CMK (cell line): ENCODE measurements at regions not wholly inside any gene's neighbourhood (a gene's known extent, or its start where the extent isn't known, plus 50 kb on each side); places are given as distances from the start of the nearest gene placed in this dataset.

Experiments
- DNase-seq: peaks from one replicate; pipeline ENCODE4 v3.0.0-alpha.2; 2010; ENCODE audit warnings: low read depth

DNA sequence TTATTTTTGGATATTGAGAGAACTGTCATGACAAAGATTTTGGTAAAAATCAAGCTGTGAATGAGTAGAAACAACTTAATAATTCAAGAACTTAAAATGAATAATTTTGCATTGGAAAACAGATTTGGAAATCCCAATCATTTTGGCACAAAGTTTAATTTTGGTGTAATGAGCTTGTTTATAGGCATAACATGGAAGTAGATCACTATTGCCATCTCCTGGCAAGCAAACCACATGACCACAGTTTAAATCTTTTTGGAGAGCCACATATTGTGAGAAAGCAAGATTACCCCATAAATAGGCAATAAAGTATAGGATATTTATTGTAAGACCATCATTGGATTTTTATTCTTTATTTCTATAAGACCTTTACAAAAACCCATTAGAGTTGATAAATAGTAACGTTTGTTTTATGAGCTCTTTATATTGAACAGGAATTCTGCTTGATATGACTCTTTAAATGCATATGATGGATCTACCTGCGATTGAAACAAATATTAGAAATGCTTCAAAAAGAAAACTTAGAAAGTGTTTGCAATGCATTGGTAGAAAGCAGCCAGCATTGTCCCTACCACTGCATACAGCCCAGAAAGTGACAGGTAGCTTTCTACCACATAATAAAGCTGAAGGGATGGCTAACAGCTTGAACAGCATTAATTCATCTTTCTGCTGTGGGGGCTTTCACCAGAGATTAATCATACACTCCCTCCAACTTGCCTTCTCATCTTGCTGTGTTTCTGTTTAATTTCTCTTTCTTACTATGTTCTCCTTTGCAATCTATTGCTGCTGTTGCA lies 766.8 kb downstream of the TBL1XR1 start:
- no peak for DNase-seq

DNA sequence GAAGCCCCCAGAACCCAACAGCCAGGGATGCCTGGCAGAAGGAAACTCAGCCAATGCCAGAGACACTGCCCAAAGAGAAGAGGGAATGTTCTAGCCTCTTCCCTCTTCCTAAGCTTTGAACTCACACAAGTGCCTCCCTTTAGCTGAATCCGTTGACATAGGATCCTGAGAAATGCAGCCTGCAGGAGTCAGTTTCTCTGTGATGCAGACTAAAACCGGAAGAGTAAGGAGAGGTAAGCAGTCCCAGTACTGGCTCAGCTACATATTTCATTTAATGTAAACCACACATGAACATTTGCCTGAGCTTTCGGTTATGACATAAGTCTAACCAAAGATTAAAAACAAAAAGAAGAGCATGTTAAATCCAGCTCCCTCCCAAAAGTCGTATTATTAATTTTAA lies 768.7 kb downstream of the TBL1XR1 start:
- no peak for DNase-seq

DNA sequence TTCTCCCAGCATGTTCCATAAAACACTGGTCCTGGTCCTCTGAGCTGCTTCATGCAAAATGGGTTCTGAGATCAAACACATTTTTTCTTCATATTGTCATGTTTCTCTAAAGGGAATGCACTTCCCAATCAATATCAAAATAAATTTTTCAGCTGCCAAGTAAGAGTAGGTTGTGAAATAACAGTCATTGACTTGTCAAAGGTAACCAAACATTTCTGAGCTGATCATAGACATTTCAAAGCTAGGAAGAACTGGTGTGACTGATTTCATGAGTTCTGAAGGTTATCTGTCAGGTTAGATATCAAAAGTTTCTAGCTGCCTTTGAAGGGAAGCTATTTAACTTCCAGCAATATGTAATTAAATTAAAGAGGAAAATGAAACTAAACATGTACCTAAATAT lies 770.9 kb downstream of the TBL1XR1 start:
- no peak for DNase-seq

DNA sequence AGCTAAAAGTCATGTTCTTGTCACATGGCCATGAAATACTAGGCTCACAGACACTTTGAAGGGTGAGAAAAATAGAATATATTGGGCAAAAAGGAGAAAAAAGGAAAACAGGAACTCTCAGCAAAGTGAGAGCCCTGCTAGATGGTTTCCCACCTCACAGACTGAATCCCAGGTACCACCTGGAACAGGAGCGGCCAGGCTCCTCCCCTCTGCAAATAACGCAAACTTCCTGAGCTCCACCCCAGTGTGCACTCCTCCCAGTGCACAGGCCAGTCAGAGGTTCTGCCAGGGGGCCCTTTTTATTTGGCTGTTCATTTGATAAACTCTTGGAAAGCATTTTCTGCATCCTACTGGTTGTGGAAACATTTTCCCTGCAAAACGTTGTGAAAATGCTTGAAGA lies 780.4 kb downstream of the TBL1XR1 start:
- no peak for DNase-seq

DNA sequence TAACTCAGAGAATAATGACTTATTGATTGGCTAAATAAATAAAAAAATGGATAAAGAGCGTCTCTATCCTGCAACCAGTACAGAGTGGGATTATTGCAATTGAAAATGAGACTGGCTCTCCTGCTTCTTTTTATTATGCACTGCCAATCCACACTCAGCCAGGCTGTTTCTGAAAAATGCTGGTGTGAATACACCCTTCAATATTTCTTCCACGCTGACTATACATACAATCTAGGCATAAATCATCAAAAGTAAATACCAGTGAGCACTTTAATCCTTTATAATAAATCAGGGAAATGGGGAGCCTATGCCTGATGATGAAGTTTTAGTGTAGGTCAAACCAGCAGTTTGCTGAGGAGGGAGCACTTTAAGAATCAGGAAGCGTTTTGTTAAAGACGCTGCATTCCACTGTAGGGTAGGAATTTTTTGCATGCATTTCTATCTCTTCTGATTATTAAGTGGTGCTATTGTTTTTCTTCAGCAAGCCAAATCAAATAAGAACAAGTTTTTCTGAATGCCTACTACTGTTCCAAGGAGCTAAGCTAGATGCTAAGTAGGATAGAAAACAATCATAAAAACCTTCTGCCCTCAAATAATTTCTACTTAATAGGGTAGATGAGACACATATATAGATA lies 781.5 kb downstream of the TBL1XR1 start:
- no peak for DNase-seq

DNA sequence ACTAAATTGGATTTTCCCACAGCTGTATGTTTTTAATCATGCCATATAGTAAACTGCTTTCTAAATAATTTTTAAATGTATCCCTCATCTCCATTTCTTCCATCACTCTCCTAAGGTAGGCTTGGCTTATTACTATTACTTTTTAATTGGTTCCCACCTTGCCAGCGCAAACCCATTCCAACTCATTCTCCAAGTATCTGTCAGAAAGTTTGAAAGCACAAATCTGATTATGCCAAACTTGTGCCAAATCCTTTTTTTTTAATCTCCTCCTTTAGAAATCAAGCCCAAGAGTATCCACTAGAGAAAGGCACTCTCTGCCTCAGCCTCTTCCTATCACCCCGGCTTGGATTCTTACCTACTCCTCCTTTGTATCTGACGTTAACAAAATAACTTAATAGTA lies 784.5 kb downstream of the TBL1XR1 start:
- DNase-seq = no peak

DNA sequence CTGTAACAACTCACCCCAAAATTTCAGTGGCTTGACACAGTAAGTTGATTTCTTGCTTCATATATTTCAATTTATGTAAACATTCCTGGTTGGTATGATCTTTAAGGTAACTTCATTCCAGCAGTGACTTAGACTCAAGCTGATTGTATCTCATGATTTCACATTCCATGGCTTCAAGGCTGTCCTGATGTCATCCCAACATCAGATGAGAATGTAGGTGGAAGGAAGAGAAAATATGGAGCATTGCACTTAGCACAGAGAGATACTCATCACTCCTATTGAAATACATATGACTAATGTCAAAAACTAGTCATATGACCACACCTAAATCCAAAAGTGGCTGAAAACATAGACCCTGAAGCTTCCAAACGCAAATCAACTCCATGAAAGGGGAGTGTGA lies 793.8 kb downstream of the TBL1XR1 start:
- no peak for DNase-seq

DNA sequence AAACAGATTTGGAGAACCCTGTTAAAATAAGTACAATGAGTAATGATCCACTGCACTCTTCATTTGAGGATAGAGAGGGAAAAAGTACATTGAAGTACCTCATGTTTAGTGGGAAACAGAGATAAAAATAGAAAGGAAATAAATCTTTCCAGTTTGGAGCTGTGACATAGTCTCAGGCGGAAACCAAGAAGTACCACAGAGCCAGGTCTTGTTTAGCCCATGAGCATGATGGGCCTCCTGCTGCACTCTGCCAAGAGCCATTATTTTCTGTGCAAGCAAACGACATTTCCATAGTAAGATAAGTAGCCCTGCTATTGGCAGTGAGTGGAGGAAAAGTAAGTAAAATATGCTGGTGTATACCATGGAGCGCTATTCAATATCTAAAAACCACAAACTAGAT lies 796.1 kb downstream of the TBL1XR1 start:
- no peak for DNase-seq

DNA sequence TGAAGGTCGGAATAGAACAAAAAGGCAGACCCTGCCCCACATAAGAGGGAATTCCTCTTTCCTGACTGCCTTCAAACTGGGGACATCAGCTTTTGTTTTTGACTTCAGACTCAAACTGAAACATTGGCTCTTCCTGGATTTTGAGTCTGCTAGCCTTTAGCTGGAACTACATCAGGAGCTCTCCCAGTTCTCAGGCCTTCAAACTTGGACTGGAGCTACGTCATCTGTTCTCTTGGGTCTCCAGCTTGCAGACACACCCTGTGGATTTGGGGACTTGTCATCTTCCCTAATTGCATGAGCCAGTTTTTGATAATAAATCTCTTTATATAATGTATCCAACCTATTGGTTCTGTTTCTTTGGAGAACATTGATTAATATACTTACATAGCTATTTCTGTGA lies 798.1 kb downstream of the TBL1XR1 start:
- no peak for DNase-seq

DNA sequence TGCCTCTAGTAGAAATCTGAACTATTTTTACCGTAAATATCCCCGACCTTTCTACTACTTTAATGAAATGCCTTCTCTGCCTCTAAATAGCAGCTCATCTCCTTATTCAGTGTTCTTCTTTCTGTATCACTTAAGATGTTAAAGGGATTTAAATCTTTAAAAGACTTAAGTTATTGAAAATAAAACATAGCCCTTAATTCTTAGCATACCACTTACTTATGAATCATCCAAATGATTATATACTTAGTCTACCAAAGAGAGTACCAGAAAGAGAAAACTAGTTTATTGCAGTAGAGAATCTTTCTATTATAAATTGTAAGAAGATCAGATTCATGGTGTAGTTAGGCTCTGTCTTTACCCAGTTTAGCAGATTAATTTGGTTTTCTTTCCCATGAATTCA lies 802.0 kb downstream of the TBL1XR1 start:
- no peak for DNase-seq

DNA sequence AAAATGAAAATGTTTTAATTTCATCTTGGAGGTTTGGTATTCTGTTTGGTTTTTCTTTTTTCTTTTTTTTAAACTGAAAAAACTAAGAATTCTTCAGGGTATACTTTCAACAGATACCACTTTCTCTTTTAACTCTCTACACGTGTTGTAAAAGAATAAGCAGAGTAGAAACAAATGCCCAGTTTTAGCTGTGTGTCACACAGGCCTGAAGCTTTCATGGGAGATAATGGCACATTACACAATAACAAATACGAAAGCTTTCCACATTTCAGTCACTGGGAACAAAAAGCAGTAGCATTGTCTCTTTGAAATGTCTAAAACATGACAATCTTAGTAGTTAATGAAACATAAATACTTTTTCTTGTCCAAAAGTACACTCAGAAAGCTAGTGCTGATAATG lies 818.5 kb downstream of the TBL1XR1 start:
- no peak for DNase-seq

DNA sequence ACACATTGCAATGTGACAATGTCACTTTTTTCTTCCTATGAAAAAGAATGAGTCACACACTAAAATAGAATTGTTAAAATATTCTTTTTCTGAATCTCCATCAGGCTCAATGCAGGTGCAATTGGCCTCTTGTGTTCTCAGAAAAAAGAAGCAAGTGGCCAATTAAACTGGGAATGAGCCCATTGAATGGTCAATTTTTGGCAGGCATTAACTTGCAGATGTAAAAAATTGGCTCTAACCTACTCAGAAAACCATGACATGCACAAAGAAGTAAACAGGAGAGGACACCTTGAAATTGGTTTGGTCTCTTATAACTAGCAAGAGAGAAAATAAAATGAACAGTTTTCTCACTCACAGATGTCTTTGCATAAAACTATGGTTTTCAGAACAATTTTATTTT lies 820.8 kb downstream of the TBL1XR1 start:
- no peak for DNase-seq

DNA sequence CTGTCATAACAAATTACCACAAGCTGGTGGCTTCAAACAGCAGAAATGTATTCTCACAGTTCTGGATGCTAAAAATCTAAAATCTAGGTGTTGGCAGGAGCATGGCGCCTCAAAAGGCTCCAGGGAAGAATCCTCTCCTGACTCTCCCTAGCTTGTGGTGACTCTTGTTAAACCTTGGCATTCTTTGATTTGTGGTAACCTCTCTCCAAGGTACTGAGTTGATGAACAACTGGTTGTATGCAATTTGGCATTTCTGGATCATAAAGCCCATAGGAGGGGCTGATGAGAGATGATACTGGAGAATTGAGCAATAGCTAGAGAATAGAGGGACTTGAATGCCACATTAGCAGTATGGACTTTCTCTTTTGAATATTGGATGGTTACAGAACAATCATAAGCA lies 821.8 kb downstream of the TBL1XR1 start:
- DNase-seq = no peak

DNA sequence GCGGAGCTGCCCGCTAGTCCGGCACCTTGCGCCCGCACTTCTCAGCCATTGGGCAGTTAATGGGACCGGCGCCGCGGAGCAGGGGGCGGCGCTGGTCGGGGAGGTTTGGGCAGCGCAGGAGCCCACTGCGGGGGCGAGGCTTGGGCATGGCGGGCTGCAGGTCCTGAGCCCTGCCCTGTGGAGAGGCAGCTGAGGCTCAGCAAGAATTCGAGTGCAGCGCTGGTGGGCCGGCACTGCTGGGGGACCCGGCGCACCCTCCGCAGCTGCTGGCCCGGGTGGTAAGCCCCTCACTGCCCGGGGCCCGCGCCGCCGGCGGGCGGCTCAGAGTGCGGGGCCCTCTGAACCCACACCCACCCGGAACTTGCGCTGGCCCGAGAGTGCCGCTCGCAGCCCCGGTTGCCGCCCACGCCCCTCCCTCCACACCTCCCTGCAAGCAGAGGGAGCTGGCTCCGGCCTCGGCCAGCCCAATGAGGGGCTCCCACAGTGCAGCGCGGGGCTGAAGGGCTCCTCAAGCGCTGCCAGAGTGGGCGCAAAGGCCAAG lies 835.0 kb downstream of the TBL1XR1 start:
- no peak for DNase-seq

DNA sequence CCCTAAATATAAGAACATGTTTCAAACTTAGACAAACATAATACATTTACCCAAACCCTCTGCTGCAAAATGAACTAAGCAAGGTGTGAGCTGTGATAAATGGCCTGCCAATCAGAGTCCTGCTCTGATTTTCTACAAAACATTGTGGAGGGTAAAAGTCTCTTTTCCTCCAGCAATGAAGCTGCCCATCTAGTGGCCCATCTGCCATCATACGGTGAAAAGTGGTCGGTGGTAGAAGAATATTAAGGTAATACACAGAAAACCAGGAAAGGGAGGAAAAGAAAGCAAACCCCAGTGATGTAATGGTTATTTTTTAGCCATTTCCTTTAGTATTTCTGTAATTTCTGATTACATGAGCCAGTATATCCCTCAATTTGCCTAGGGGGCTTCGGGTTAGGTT lies 838.1 kb downstream of the TBL1XR1 start:
- DNase-seq = no peak

DNA sequence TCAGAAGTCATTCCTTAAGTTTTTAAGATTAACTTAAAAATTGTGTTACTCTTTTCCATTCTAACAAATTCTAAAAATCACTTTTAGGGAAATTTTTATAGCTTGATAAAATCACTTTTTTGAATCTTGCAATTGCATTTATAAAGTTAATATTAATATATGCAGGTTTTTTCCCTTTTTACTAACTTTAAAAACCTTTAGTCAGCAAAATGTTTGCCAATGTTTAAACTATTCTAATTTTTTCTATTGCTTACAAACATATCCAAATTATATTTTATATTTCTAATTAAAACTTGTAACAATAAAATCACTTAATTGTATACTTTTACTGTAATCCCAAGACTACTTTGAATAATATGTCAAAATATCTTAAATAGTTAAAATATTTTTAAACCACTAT lies 839.4 kb downstream of the TBL1XR1 start:
- DNase-seq = no peak

DNA sequence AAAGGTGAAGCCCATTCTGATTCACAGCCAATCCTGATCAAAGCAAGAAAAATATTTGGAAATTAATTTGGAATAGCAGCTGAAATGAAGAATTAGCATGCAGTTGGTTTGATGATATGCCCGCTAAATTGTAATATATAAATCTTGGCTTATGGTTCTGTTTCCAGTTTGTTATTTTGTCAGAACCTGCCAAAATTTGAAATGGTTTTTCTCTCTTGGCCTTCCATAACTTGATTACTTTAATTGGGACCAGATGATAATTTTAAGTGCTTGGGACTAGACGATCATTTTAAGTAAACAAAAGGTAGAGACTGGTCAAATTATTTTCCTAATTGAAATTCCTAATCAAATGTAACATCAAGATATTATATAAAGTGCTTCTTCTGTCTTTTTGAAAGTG lies 842.4 kb downstream of the TBL1XR1 start:
- DNase-seq = no peak

DNA sequence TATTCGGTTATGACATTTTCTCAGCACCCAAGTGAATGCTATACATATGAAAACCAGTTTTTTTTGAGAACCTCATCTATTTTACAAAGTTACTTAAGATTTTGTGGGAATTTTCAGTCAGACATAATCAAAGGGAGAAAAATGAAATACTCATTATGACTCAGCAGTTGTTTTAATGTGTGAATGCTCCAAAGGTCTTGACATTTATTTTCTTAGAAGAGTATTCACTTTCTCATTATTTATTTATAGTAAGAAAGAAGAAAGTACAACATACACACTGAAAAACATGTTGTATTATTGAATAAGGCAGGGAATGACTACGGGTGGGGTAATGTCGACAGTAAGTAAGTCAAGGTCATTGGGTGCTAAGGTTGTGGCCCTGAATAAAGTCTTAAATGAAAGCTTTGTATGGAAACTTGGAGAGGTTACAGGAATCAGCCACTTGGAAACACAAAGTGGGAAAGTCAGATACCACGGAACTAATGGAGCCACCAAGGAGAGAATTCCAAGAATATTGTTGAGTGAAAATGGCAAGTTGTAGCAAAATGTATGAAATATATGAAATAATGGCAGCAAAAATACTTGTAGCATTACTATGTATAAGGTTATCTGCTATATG lies 844.5 kb downstream of the TBL1XR1 start:
- no peak for DNase-seq

DNA sequence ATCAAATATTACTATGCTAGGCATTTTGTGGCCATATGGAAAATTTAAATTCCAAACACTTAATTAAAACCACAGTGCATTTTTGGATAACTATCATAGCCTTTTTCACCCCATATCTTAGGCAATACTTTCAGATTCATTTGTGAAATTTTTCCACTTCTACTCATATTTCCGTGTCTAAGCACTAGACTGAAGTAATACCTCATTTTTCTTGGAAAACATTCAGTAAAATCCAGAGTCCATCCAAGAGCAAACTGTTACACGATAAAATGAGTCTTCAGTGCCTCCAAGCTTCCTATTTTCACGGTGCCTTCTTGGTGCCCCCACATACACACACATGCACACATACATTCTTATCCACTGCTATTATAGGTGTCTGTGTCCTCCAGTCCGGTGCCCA lies 845.9 kb downstream of the TBL1XR1 start:
- DNase-seq = no peak

DNA sequence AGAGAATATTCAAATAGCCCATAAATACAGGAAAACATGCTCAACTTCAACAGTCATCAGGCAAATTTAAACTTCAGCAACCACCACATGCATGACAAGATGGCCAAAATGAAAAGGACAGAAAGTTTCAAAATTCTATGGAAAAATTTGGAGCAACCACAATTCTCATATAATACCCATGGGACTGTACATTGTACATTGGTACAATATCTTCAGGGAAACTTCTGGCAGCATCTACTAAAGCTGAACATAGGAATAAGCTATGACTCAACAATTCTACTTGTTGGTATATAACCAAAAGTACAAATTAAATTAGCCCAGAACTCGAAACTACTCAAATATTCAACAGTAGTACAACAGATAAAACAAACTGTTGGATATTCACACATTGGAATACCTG lies 847.6 kb downstream of the TBL1XR1 start:
- DNase-seq = no peak

DNA sequence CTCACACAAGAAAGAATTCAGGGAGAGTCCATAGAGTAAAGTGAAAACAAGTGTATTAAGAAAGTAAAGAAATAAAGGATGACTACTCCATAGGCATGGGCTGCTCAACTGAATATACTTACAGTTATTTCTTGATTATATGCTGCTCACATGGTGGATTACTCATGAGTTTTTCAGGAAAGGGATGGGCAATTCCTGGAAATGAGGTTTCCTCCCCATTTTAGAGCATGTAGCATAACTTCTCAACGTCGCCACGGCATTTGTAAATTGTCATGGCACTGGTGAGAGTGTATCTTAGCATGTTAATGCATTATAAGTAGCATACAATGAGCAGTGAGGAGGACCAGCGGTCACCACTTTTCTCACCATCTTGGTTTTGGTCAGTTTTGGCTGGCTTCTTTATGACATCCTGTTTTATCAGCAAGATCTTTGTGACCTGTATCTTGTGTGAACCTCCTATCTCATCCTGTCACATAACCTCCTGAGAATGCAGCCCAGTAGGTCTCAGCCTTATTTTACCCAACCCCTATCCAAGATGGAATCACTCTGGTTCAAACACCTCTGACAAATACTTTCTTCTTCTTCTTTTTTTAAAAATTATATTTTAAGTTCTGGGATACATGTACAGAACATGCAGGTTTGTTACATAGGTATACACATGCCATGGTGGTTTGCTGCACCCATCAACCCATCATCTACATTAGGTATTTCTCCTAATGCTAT lies 849.7 kb downstream of the TBL1XR1 start:
- DNase-seq = no peak

DNA sequence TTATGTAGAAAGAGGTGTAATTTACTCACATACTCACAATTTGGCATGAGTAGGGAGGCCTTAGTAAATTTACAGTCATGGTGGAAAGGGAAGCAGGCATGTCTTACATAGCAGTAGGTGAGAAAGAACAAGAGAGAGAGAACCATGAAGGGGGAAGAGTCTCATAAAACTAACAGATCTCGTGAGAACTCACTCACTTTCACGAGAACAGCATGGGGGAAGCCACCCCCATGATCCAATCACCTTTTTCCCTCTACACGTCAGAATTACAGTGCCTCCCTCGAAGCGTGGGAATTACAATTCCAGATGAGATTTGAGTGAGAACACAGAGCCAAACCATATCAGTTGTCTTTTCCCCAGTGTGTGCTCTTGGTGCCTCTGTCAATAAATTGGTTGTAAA lies 855.3 kb downstream of the TBL1XR1 start:
- DNase-seq = no peak

DNA sequence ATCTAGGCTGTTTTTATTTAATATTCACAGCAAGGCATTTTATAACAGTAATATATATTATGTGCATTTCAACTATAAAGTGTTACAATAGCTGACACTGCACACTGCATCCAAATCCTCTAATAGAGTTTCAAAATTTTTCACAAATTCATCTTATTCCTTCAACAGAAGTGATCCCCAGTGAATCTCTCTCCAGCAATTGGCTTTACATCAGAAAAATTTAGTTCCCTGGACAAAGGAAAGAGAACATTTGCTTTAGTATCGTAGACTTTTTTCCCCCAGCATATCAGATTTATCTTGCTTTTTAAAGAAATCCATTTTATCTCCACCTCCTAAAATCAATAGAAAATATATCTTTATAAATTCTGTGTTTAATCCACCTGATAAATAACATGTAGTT lies 868.6 kb downstream of the TBL1XR1 start:
- no peak for DNase-seq
